SU-DHL-6 (cell line): ENCODE measurements at regions not wholly inside any gene's neighbourhood (a gene's known extent, or its start where the extent isn't known, plus 50 kb on each side); places are given as distances from the start of the nearest gene placed in this dataset.

Experiments
- CTCF ChIP-seq: fragments of 200-600 bp; sonication (generic); IDR thresholded peaks from one replicate; pipeline ENCODE4 v1.5.1; 2017; ENCODE audit warnings: antibody characterized with exemption, mild to moderate bottlenecking, low read length, moderate library complexity; ENCODE audit not compliant: insufficient read depth, poor library complexity, severe bottlenecking
- EZH2phosphoT487 ChIP-seq: fragments of 200-600 bp; sonication (generic), shearing (Covaris generic); conservative IDR thresholded peaks from 2 replicates; pipeline ENCODE4 v1.6.1; 2018; ENCODE audit warnings: mild to moderate bottlenecking, antibody characterized with exemption, low read length, moderate library complexity, mixed read lengths

DNA sequence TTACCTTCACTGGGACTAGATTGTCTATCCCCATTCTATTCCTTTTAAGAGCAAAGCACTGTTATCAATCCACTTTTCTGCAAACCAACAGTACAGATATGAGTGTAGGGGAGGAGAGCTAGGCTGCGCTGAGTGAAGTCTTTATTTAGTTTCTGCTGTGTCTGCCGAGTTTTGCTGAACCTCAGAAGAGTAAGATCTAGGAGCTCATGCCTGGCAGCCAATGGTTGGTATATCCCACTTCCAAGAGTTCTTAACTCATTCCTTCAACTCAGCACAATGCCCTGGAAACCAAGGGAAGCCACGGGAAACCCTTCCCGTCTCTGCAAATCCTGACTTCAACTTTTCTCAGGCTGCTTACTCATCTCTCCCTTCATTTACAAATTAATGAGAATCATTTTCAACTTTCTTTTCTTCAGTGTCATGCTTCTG lies 58.0 kb upstream of the JAK2 start:
- TF ChIP-seq CTCF (no peak), EZH2phosphoT487 (no peak)
